Muscle of leg (tissue), 3 donors: ENCODE measurements at regions not wholly inside any gene's neighbourhood (a gene's known extent, or its start where the extent isn't known, plus 50 kb on each side); places are given as distances from the start of the nearest gene placed in this dataset.

Experiments
- DNase-seq: peaks from one replicate; pipeline ENCODE4 v3.0.0; 2013
- H3K27ac ChIP-seq: one replicate; pipeline ENCODE4 v1.5.1; 2013; ENCODE audit warnings: mild to moderate bottlenecking, low read length, control low read depth
- H3K27me3 ChIP-seq: one replicate; pipeline ENCODE4 v1.6.1; 2013; ENCODE audit warnings: low read length; ENCODE audit not compliant: control insufficient read depth, insufficient read depth
- H3K36me3 ChIP-seq: one replicate; pipeline ENCODE4 v1.6.1; 2013; ENCODE audit warnings: low read length; ENCODE audit not compliant: control insufficient read depth, insufficient read depth
- H3K4me1 ChIP-seq: one replicate; pipeline ENCODE4 v1.6.1; 2013; ENCODE audit warnings: low read length; ENCODE audit not compliant: control insufficient read depth, insufficient read depth
- H3K4me3 ChIP-seq: one replicate; pipeline ENCODE4 v1.5.1; 2013; ENCODE audit warnings: low read length, control low read depth
- H3K9me3 ChIP-seq: replicated peaks from 2 replicates; pipeline ENCODE4 v1.6.1; 2013; ENCODE audit warnings: low read depth, low read length; ENCODE audit not compliant: control insufficient read depth
- WGBS: methylation state at CpG from one replicate; pipeline ENCODE4 v1.1.5; 2013; ENCODE audit warnings: missing lambda C conversion rate; ENCODE audit not compliant: insufficient coverage; 5-methylcytosine and 5-hydroxymethylcytosine counted together

DNA sequence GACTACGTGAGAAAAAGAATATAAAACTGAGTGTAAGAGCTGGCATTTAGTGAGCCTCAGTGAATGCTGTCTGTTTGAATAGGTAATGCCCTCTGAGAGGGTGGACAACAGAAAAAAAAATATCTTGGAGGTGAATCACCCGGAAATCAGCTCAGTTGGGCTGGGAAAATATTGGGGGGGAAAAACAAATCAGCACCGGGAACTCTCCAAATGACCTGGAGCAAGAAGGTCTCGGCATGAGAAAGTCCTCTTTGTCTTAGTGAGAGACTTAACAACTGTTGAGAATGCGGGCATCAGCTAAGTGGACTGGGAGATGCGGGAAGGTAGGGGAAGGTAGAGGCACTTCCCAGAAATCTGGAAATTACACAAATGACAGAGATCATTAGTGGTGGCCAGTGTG is 109.4 kb upstream of the POU3F3 start:
- no peak overlapping the region for H3K4me3 ChIP-seq
- WGBS = 76% methylated on average over 6 of the region's 6 CpGs
- H3K36me3 ChIP-seq = no peaks in the 10 kb centered on the region
- no peak overlapping the region for H3K27ac ChIP-seq
- no peaks in the 10 kb centered on the region for H3K4me1 ChIP-seq
- DNase-seq = no peak
- H3K27me3 ChIP-seq = peaks cover 22% of the 10 kb centered on the region
- H3K9me3 ChIP-seq = no peaks in the 10 kb centered on the region

DNA sequence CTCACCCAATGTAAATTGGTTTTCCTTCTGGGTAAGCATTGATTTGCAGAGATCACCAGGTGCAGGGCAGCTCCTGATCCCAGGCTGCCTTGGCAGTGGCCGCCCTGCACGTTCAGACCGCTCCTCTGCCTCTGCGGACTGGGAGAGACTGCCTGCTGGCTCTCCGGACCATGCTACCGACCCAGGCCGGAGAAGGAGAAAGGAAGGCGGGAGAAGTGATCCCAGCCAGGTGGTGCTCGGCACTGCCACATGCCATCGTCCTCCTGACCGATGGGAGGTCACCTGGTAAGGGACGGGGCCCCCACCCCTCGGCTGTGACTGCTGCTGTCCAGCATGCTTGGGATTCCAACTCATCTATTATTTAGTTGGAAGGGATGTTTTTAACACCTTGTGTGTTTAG is 108.1 kb upstream of the POU3F3 start:
- Histone ChIP-seq H3K4me3 (no peak overlapping the region), H3K27ac (no peak overlapping the region), H3K27me3 (peaks cover 24% of the 10 kb centered on the region), H3K9me3 (no peaks in the 10 kb centered on the region), H3K36me3 (no peaks in the 10 kb centered on the region), H3K4me1 (no peaks in the 10 kb centered on the region)
- 56% methylated on average over 4 of the region's 13 CpGs for WGBS
- DNase-seq = no peak

DNA sequence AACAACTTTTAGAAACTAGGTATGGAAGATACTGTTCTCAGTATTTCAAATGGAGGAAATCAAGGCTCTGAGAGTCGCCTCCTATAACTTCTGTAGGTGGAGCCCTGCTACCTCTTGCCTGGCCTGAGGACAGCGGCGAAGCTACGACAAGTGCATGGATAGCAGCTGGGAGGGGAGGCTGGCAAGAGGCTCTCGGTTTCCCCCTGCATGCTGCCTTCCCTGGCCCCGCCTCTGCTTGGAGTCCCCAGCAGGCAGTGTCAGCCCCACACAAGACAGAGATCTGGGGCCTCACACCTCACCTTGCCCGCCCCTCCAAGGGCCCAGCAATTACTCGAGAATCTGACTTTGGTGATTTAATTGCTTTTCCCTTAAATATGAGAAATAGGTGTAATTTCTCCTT is 107.6 kb upstream of the POU3F3 start:
- Histone ChIP-seq H3K4me1 (no peaks in the 10 kb centered on the region), H3K4me3 (no peak overlapping the region), H3K27me3 (peaks cover 24% of the 10 kb centered on the region), H3K27ac (no peak overlapping the region), H3K36me3 (no peaks in the 10 kb centered on the region), H3K9me3 (no peaks in the 10 kb centered on the region)
- DNase-seq = no peak
- 64% methylated on average over 5 of the region's 8 CpGs for WGBS

DNA sequence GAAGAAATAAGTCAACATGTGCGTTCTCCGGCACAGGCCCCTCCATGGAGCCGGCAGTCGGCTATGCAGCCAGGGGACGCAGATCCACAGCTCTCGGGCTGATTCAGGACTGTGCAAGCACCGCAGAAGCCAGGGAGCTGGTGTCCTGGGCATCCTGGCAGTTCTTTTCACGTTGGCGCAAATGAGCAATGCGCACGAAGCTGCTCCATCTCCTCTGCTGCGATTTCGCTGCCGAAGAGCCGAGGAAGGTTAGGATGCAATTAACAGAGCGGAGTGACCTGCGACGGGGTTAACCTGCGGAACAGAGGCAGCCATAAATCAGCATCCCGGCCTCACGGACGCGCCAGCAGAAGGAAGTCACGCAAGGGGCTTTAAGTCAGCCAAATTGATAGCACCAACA is 107.1 kb upstream of the POU3F3 start:
- peaks cover 26% of the 10 kb centered on the region for H3K27me3 ChIP-seq
- H3K9me3 ChIP-seq = no peaks in the 10 kb centered on the region
- DNase-seq = no peak
- no peaks in the 10 kb centered on the region for H3K36me3 ChIP-seq
- H3K27ac ChIP-seq = no peak overlapping the region
- 41% methylated on average over 24 of the region's 24 CpGs for WGBS
- H3K4me3 ChIP-seq = no peak overlapping the region
- no peaks in the 10 kb centered on the region for H3K4me1 ChIP-seq

DNA sequence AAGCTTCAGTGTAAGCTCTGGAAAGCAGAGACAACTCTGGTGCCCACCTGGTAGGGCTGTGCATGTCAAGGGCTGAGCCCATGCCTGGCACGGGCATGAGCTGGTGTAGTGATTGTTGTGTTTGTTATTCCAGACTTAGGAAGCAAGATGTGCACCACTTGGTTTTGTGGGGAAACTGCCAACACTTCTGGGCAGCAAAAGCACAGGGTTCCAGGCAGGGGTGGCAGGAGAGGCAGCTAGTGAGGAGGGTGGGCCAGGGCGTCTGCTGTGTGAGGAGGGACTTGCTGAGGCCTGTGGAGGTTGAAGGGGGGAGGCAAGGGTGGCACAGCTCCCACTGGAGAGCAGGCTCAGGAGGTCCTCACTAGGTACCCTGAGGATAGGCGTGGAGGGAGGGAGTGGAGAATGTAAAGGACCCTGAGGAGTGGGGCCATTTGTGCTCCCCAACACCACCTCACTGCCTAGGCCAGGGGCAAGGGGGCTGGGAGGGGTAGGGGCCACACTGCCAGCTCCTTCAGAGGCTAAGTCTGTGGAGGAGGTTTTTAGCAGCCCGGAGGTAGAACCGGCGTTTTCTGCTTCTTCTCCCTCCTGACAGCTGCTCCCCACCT is 104.0 kb upstream of the POU3F3 start:
- H3K4me1 ChIP-seq = no peaks in the 10 kb centered on the region
- H3K36me3 ChIP-seq = no peaks in the 10 kb centered on the region
- peaks cover 28% of the 10 kb centered on the region for H3K27me3 ChIP-seq
- DNase-seq = no peak
- no peak overlapping the region for H3K4me3 ChIP-seq
- H3K9me3 ChIP-seq = no peaks in the 10 kb centered on the region
- no peak overlapping the region for H3K27ac ChIP-seq
- WGBS = 31% methylated on average over 5 of the region's 6 CpGs

DNA sequence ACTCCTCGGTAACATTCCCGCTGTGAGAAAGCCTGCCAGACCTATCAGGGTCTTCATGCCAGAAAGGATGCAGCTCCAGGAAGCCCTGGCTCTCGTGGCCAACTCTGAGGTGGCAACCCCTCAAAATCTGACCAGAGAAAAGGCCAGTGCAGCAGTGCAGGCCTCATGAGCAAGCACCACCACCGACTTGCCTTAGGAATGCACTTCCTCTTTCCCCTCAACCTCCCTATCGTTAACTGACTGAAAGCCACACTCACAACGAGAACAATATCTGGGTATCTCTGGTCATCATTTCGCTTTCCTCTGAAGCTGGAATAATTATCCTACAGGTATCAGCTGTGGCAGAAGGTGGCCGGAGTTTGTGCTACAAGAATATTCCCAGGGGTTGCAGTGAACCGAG is 101.4 kb upstream of the POU3F3 start:
- 57% methylated on average over 6 of the region's 9 CpGs for WGBS
- DNase-seq = no peak
- Histone ChIP-seq H3K4me3 (no peak overlapping the region), H3K4me1 (no peaks in the 10 kb centered on the region), H3K9me3 (no peaks in the 10 kb centered on the region), H3K27me3 (peaks cover 19% of the 10 kb centered on the region), H3K36me3 (no peaks in the 10 kb centered on the region), H3K27ac (no peak overlapping the region)

DNA sequence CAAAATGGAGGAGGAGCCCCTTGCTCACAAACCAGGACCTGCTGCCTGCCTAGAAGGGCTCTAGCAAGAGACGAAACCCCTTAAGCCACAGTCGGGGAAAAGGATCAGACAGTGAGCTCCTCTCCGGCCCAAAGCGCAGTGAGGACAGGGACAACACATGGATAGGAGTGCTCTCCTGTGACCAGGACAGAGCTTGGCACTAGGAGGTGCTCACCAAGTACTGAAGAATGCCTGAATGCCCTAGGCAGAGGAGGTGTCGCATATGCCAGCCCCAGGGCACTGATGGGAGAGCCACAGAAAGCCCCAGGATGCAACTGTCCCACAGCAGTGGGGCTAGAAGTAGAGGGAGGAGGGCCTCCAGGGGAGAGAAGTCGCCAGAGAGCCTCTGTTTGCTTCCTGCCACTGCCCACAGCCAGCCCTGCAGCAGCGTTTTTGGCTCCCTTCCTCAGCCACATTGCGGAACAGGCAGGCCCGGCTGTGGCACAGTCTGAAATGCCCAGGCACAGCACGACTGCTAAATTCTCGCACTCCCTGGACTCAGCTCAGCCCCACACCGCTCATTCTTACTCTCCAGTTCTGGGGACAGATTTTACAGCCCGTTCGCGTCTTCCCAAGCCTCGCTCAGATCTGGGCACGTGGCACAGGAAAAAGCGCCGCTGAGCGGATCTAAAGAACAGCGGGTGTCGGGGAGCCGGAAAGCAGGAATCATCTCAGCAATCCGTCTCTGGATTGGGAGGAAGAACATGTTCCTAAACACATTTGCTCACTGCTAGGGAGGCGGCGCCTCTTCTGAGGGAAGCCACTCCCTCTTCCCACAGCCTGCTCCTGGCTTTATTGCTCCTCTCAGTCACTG is 98.7 kb upstream of the POU3F3 start:
- peaks cover 8% of the 10 kb centered on the region for H3K27me3 ChIP-seq
- H3K4me3 ChIP-seq = no peak overlapping the region
- WGBS = 82% methylated on average over 24 of the region's 26 CpGs

DNA sequence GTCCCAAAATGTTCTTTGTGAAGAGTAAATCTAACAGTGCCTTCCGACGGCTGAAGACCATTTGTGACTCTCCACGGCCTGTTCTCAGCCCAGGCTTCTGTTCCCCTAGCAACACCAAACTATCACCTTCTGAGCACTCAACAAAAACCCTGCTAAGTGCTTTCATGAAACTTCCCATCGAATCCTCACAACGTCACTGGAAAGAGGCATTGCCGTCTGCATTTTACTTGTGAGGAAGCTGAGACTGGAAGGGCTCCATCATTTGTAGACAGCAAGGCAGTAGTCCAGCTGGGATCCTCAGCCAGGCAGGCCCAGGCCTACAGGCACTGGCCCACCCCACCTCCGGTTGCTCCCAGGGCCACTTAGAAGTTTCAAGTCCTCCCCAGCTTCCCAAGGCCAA is 97.8 kb upstream of the POU3F3 start:
- WGBS = 62% methylated on average over 7 of the region's 7 CpGs
- peaks cover 6% of the 10 kb centered on the region for H3K27me3 ChIP-seq
- no peaks in the 10 kb centered on the region for H3K9me3 ChIP-seq
- no peak overlapping the region for H3K4me3 ChIP-seq
- no peak overlapping the region for H3K27ac ChIP-seq
- no peaks in the 10 kb centered on the region for H3K36me3 ChIP-seq
- H3K4me1 ChIP-seq = no peaks in the 10 kb centered on the region
- DNase-seq = peak; percentile 13

More for the DNA sequence above, 98.7 kb upstream of the POU3F3 start:
- H3K36me3 ChIP-seq = no peaks in the 10 kb centered on the region
- H3K4me1 ChIP-seq = no peaks in the 10 kb centered on the region
- H3K9me3 ChIP-seq = no peaks in the 10 kb centered on the region
- DNase-seq = no peak
- no peak overlapping the region for H3K27ac ChIP-seq

DNA sequence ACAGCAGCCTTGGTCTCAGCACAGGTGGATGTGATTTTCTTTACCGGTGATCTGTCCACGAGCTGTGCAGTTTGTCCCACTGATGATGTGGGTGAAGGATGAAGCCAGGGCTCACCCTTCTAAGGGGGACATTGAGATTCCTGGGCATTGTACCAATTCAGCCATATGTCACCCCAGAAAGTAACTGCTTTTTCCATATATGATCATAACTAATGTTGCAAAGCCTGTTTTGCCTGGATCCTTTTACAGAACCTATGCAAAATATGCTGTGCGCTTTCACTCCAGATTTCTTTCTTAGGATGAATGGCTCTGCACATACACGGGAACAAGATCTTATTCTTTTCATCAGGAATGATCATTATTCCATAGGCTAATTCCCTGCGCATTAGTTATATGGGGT is 96.9 kb upstream of the POU3F3 start:
- no peak overlapping the region for H3K4me3 ChIP-seq
- no peaks in the 10 kb centered on the region for H3K4me1 ChIP-seq
- WGBS = no CpG with 5 or more reads among the region's 5 CpGs
- no peaks in the 10 kb centered on the region for H3K36me3 ChIP-seq
- no peak overlapping the region for H3K27ac ChIP-seq
- H3K9me3 ChIP-seq = no peaks in the 10 kb centered on the region
- peaks cover 4% of the 10 kb centered on the region for H3K27me3 ChIP-seq
- DNase-seq = no peak

DNA sequence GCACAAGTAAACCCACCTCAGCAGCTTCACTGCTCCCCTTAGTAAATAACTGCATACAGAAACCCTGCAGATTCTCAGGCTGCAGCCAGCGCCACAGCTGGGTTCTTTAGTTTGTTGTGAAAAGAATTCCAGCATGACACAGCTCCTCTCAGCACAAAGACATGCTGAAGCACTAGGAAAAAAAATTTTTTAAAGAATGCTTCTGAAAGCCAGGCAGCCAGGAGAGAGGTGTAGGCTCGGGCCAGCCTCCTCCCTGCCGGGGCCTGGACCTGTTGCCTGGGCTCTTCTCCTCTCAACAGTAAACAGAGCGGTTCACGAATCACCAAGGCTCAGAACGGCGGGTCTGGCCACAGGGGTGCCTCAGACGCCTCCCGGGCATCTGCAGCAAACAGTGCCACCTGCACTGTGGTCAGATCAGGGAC is 95.7 kb upstream of the POU3F3 start:
- H3K27ac ChIP-seq = no peak overlapping the region
- peaks cover 4% of the 10 kb centered on the region for H3K27me3 ChIP-seq
- peak; percentile 56 for DNase-seq

More for the DNA sequence above, 95.7 kb upstream of the POU3F3 start:
- Histone ChIP-seq H3K36me3 (no peaks in the 10 kb centered on the region), H3K4me1 (no peaks in the 10 kb centered on the region), H3K9me3 (no peaks in the 10 kb centered on the region), H3K4me3 (no peak overlapping the region)
- WGBS = 20% methylated on average over 8 of the region's 9 CpGs
